ENCODE measurements at regions not wholly inside any gene's neighbourhood (a gene's known extent, or its start where the extent isn't known, plus 50 kb on each side); places are given as distances from the start of the nearest gene placed in this dataset.
A peak's percentile ranks its signal among the peaks of the same experiment; 100 is the strongest.

DNA sequence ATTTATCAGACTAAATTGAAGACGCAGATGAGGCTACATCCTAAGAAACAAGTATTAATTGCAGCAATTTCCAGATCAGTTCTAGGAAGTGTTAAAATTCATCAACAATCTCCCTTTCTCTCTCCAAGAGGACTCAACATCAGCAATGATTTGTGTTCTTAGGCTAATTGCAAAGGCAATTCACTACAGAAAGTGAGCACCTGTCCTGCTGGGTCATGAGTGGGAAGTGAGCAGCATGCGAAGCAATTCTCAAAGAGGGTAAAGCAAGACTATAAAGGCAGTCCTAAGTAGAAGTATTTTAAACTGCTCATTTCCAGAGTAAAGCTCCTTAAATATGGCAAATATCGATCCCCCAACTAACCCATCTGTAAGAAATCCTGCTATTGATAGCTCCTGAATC lies 1191.0 kb upstream of the ALCAM start:
- no peak overlapping the region for H3K4ac ChIP-seq (ENCODE audit: low read depth, low read length)
- H3K27me3 ChIP-seq (ENCODE audit: insufficient read depth, low read length): no peaks in the 10 kb centered on the region
- no peak overlapping the region for H4K5ac ChIP-seq (ENCODE audit: insufficient read length, low read depth, low read length)
- Mint-ChIP-seq H3K36me3 (ENCODE audit: insufficient read depth in 1 of 3, low read depth in 3 of 3) (peaks cover 0 to 4% (median 0%) of the 10 kb centered on the region in 3 experiments; a peak in 2 of 7 replicates), H3K9me3 (no peaks in the 10 kb centered on the region; a peak in 1 of 5 replicates), H3K27ac (peak overlapping the region in 2 of 3 experiments; percentile 23 to 33; a peak in 3 of 7 replicates), H3K4me3 (no peak overlapping the region), H3K4me1 (peaks cover 8 to 9% of the 10 kb centered on the region in 2 experiments), H3K27me3 (ENCODE audit: low read depth) (no peaks in the 10 kb centered on the region)
- H2BK120ac ChIP-seq (ENCODE audit: low read depth, low read length, poor library complexity, severe bottlenecking): no peak overlapping the region
- no peak overlapping the region for H4K8ac ChIP-seq (replicated peaks; ENCODE audit: insufficient read length, low read depth, low read length)
- no peak for DNase-seq
- H2BK5ac ChIP-seq (ENCODE audit: insufficient read length, low read length): no peak overlapping the region
- no peak overlapping the region for H2BK12ac ChIP-seq (ENCODE audit: insufficient read length, low read depth, low read length)
- no peak overlapping the region for H3K9ac ChIP-seq (ENCODE audit: extremely low read depth, insufficient read length, low read length)
- H2BK20ac ChIP-seq (ENCODE audit: low read depth, low read length, poor library complexity, severe bottlenecking): no peak overlapping the region
- H3K56ac ChIP-seq (ENCODE audit: insufficient read length, low read depth, low read length): no peak overlapping the region
- peaks cover 2% of the 10 kb centered on the region; the same call in 1 of the 2 replicates for H3K4me1 ChIP-seq (ENCODE audit: insufficient read depth, low read length)
- H4K91ac ChIP-seq (ENCODE audit: insufficient read length, low read depth, low read length): no peak overlapping the region
- H3T11ph ChIP-seq (ENCODE audit: low read length): no peak overlapping the region
- no peaks in the 10 kb centered on the region for H3K23me2 ChIP-seq (ENCODE audit: insufficient read length, low read depth, low read length, poor library complexity, severe bottlenecking)
- no peaks in the 10 kb centered on the region for H3K9me3 ChIP-seq (ENCODE audit: control insufficient read depth, low read depth, low read length)
- no peak overlapping the region for H3K14ac ChIP-seq (ENCODE audit: insufficient read depth, low read length)
- no peaks in the 10 kb centered on the region for H3K79me2 ChIP-seq (ENCODE audit: insufficient read depth, low read length)
- no CpG with 5 or more reads among the region's 3 CpGs for WGBS (ENCODE audit: extremely low coverage, insufficient read length, low lambda C conversion rate)
- H3K79me1 ChIP-seq (ENCODE audit: insufficient read depth, low read depth, low read length, poor library complexity, severe bottlenecking): no peaks in the 10 kb centered on the region
- no peak overlapping the region for H2BK15ac ChIP-seq (ENCODE audit: low read depth, low read length)
- H2AFZ ChIP-seq (ENCODE audit: low read length): peak overlapping the region; percentile 23
- no peaks in the 10 kb centered on the region for H4K20me1 ChIP-seq (ENCODE audit: control insufficient read depth, insufficient read depth, insufficient read length)
- H3K4me2 ChIP-seq (ENCODE audit: insufficient read depth, insufficient read length, low read length): peak overlapping the region; percentile 14
- H3K23ac ChIP-seq (ENCODE audit: insufficient read length, low read depth, low read length): no peak overlapping the region
- no peak overlapping the region for H2AK5ac ChIP-seq (ENCODE audit: insufficient read length, low read length)
- no peak for TF ChIP-seq CTCF (conservative IDR thresholded peaks at IDR 0.05)
- H3K18ac ChIP-seq (ENCODE audit: insufficient read length, low read depth, low read length): no peak overlapping the region
- H3K27ac ChIP-seq (ENCODE audit: insufficient read length, low read depth, low read length): no peak overlapping the region
